ENCODE measurements at regions not wholly inside any gene's neighbourhood (a gene's known extent, or its start where the extent isn't known, plus 50 kb on each side); places are given as distances from the start of the nearest gene placed in this dataset.
"Not testable (repeated sequence)": the region's sequence is repeated elsewhere in the genome, so short reads cannot be mapped to it uniquely, and the experiment has no call there.

DNA sequence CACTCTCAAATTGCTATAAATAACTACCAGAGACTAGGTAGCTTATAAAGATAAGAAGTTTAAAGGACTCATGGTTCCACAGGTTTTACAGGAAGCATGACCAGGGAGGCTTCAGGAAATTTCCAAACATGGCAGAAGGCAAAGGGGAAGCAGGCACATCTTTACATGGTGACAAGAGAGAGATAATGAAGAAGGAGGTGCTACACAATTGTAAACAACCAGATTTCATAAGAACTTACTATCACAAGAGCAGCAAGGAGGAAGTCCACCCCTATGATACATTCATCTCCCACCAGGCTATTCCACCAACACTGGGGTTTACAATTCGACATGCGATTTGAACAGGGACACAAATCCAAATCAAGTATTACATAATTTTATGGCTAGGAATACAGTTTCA lies 257.7 kb downstream of the BTG1 start:
- no peak for DNase-seq

GRCh38 chr12:91885851-91886731 lies 259.6 kb downstream of the BTG1 start:
- DNase-seq: no peak

DNA sequence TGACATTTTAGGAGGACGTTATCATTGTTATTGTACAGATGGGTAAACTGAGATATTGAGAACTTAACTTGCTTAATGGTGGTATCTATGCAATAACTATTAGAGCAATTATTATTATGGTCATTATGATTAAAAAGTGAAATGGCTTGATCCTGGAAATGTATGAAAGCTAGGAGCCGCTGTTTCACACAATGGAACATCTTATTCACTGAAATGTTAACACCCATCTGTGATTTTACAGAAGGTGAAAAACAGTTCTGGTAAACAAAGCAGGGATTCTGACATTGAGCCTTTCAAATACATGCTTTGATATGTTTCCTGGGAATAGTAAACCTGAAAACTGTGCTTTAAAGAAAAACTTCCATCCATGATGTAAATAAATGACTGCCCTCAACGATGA lies 261.4 kb downstream of the BTG1 start:
- DNase-seq: no peak

DNA sequence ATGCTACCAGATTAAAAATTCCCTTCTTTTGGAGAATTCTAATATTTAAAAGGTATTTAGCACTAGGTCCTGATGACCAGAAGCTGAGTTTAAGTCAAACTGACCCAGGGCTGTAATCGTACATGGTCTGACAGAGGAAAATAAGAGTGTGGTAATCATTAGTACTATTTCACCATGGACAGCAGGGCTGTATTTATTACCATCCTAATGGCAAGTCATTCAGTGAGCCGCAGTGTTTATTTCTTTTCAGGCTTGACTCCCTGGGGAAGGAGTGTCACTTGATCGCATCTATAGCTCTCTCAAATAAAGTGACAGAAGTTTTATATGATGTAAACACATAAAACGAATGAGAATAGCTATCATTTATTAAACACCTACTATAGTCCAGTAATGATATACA lies 261.8 kb downstream of the BTG1 start:
- DNase-seq: no peak

- no peak for DNase-seq
Observed at GRCh38 chr12:91882910-91883309, 262.7 kb downstream of the BTG1 start.

DNA sequence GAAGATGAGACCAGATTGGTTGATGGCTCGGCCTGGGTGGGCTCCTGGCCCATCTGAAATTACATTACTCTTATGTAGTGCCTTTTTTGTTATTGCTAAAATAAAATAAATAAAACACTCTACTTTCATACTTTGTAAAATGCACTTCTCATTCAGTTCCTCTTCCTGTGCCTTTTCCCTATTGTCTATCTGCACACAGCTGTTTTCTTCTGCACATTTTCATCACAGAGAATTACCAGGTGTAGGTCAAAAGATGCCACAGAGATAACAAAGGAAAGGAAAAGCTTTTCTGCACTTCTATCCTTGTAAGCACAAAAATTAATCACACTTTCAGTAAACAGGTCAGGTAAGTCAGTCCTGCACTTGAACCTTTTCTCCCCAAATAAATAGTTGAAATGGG lies 265.1 kb downstream of the BTG1 start:
- no peak for DNase-seq

GRCh38 chr12:91877456-91878235 lies 268.0 kb downstream of the BTG1 start:
- no peak for DNase-seq

DNA sequence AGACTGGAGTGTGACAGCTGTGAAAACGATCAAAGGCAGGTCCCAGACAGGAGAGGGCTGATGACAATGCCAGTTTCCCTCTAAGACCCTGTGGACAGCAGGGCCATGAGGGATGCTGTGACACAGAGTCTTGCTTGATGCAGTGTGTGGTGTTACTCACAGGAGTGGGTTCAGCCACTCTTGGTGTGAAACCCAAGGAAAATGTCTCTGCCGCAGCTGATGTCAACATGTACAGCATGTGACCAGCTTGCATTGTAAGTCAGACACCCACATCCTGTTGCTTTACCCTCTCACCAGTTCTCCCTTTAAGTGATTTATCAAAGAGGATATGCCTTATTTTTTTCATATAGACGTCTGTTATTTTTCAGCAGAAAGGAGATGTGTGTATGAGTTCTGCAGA lies 268.6 kb downstream of the BTG1 start:
- DNase-seq: no peak

DNA sequence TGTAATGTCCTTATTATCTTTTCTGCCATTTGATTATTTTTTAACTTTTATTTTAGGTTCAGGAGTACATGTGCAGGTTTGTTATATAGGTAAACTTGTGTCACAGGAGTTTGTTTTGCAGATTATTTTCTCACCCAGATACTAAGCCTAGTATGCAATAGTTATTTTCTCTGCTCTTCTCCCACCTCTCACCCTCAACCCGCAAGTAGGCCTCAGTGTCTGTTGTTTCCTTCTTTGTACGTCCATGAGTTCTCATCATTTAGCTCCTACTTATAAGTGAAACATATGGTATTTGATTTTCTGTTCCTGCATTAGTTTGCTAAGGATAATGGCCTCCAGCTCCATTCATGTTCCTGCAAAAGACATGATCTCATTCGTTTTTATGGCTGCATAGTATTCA lies 270.0 kb downstream of the BTG1 start:
- not testable (repeated sequence) for DNase-seq

DNA sequence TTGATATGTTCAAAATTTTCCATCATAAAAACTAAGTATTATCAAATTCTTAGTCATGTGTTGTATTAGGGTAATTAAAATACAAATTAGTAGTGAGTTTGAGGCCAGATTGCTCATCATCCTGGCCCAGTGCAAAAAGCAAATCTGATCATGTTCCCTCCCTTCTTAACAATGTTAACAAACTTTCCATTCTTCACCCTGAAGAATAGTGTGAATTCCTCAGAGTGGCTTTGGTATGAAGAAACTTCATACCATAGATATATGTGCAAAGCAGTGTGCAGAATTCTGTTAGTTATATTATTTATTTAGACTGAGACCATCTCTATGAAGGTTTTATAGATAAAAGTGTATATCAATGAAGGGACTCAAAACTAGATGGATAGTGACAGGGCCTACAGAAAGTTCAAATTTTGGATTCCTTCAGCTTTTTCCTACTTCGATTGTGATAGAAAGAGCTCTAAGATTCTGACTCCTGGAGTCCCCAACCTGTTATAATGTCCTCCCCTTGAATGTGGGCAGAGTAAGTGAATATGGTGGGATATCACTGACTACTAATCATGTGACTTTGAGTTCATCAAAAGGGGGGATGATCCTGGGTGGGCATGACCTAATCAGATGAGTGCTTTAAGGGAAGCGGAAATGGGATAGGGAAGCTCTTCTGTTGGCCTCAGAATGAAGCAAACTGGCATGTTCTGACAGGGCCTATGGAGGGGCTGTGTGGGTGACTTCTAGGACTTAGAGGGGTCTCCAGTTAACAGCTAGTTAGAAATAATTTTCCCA lies 271.4 kb downstream of the BTG1 start:
- DNase-seq: no peak

DNA sequence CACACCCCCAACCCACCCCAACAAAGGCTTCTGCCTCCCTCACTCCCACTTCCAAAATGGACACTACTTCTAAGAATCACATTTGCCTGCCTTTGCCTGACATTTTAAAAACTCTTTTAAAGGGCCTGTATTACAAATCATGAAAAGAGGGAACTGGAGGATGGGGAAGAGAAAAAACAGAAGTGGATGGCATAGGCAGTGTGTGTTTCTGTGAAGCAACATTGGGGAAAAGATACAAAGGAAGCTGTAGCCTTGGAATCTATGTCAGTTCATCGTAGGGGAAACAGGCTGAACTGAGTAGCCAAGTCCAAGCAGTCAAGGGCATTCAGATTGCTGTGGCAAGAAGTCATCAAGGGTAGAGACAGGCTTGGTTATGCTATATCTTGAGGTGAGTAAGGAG lies 273.9 kb downstream of the BTG1 start:
- DNase-seq: no peak

- no peak for DNase-seq
Observed at GRCh38 chr12:91870872-91871707, 274.6 kb downstream of the BTG1 start.

DNA sequence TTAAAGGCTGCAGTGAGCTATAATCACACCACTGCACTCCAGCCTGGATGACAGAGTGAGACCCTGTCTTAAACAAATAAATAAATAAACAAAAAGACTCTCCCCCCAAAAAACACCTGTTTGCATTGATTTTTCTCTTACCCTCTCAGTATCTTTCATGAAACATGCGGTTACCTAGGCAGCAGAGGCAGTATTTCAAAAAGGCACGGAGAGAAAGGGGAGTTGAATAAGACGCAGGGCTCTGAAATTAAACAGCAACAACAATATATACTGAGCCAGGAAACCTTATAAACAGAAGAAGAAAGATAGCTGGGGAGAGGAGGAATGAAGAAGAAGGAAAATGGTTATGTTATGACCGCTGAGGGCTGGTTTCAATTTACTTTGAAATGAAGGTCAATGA lies 277.6 kb downstream of the BTG1 start:
- DNase-seq: no peak

DNA sequence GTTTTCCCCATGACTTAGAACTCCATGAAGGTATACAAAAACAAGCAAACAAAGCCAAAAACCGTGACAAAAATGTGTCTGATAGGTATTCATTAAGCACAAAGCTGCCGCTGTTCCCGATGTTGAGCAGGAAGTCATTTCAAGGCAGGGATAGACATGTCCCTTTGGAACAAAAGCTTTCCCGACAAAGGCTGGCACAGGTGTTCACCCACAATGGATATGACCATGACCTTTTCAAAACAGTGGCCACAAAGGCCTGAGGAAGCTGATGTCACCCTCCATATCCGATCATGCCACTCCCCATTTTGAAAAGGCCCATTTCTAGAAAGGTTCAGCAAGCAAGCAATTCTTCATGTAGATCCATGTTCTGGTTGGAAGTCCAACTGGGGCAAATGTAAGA lies 279.1 kb downstream of the BTG1 start:
- no peak for DNase-seq

- no peak for DNase-seq
Observed at GRCh38 chr12:91863702-91864101, 281.9 kb downstream of the BTG1 start.

- no peak for DNase-seq
Observed at GRCh38 chr12:91861554-91861953, 284.1 kb downstream of the BTG1 start.

DNA sequence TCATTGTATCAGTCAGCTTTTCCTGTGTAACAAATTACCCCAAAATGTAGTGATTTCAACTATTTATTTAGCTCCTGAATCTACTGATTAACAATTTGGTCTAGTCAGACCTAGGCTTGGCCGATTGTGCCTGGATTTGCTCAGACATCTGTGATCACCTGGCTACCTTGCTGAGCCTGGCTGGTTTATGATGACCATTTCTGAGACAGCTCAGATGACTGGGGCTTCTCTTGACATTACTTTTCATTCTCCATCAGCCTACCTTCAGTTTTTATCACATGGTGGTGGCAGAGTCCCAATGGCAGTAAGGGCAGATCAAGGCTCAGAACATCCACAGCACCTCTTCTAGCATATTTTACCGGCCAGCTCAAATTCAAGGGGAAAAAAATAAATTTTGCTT lies 286.3 kb downstream of the BTG1 start:
- no peak for DNase-seq

DNA sequence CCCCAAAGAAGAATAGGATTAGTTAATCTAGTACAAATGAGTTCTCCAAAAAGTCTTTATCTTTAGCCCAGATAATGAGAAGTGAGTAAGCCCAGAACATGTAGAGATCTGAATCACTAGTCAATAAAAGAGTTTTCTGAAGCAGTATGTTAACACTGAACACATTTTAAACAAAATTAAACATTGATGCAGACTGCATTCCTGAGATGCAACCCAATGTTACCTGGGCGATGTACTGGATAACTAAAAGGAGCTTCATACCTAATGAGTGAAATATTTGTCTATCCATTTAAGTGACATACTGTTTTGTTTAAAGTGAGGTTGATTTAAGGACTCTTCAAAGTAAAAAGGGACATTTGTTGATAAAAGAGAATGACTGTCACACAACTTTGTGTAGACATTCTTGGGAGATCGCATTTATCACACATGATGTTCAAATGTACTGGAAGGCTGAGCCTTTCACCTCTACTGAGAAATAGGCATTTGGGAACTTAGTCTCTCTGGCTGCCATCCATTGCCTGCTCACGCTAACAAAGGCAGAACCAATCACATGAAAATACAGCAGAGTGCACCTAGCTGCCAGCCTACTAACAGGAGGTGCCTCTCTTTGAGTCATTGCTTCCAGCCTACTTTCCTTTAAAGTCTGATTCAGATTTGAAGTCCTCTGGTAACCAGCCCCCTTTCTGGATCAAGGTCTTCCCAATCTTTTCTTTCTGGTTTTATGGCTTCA lies 287.7 kb downstream of the BTG1 start:
- no peak for DNase-seq

DNA sequence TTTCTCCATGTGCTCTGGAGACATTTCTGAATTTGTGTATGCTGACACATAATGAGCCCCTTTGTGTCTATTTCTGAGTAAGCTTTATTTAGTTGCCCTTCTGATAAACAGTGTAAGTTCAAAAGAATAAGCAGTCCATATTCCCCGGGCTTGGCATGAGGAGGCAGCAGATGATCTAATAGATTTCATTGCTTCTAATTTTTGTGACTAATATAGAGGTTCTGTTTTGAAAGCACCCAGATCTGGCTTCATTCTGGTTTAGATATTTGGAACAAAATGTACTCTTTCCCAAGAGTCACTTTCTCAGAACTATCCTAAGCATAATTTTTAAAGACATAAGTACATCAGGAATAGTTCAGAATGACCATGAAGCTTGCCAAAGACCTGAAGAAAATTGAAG lies 290.9 kb downstream of the BTG1 start:
- no peak for DNase-seq

GRCh38 chr12:91853350-91854127 lies 292.1 kb downstream of the BTG1 start:
- no peak for DNase-seq
